Esophagus muscularis mucosa (tissue), 4 donors: ENCODE measurements at regions not wholly inside any gene's neighbourhood (a gene's known extent, or its start where the extent isn't known, plus 50 kb on each side); places are given as distances from the start of the nearest gene placed in this dataset.

Experiments used
- DNase-seq: peaks from one replicate; pipeline ENCODE4 v3.0.0-alpha.2; 2017; ENCODE audit errors: extremely low spot score
- H3K27ac ChIP-seq, 4 donors: fragments of 200-600 bp; sonication (generic); replicated peaks in 1 of 4; 1 replicate in 3 of 4; 2 replicates in 1 of 4; pipeline ENCODE4 v1.5.1; 2016 to 2019; ENCODE audit warnings: mild to moderate bottlenecking in 1 of 4
- H3K27me3 ChIP-seq, 4 donors: fragments of 200-600 bp; sonication (generic); one replicate each; pipeline versions ENCODE4 v1.5.1 to v1.6.0; 2016 to 2019
- H3K36me3 ChIP-seq, 4 donors: fragments of 200-600 bp; sonication (generic); one replicate each; pipeline ENCODE4 v1.5.1; 2016 to 2019
- H3K4me1 ChIP-seq, 4 donors: fragments of 200-600 bp; sonication (generic); one replicate each; pipeline ENCODE4 v1.5.1; 2016 to 2019
- H3K4me3 ChIP-seq, 4 donors: fragments of 200-600 bp; sonication (generic); 1 replicate in 2 of 4; 2 replicates in 2 of 4; pipeline ENCODE4 v1.5.1; 2016 to 2019; ENCODE audit warnings: mild to moderate bottlenecking in 4 of 4, moderate library complexity in 1 of 4
- H3K9me3 ChIP-seq, 4 donors: fragments of 200-600 bp; sonication (generic); 1 replicate in 3 of 4; 2 replicates in 1 of 4; pipeline ENCODE4 v1.5.1; 2016 to 2019
- EP300 ChIP-seq: sonication (generic); formaldehyde crosslinking; IDR thresholded peaks from one replicate; pipeline ENCODE4 v1.6.1; 2017; ENCODE audit warnings: antibody characterized with exemption
- POLR2A ChIP-seq: fragments of 450-650 bp; IDR thresholded peaks from one replicate; pipeline ENCODE4 v1.6.1; 2017; ENCODE audit warnings: antibody characterized with exemption, moderate library complexity, mild to moderate bottlenecking, low read depth
- POLR2AphosphoS5 ChIP-seq, 2 donors: sonication (generic); formaldehyde crosslinking; IDR thresholded peaks; one replicate each; pipeline ENCODE4 v1.6.1; 2017; ENCODE audit warnings: antibody characterized with exemption in 2 of 2
- WGBS: methylation state at CpG from one replicate; pipeline ENCODE4 v1.1.5; 2018; 5-methylcytosine and 5-hydroxymethylcytosine counted together
- intact Hi-C: fragments of 100-400 bp; cut with DNase I; formaldehyde crosslinking; loops from one replicate; pipeline ENCODE4 v1.15.1; 2023
- TF ChIP-seq, protein P1 (sequence below), 3 experiments: fragments of 200-600 bp in 2 of 3; fragments of 450-650 bp in 1 of 3; sonication (generic) in 2 of 3; IDR thresholded peaks; one replicate each; pipeline ENCODE4 v1.5.1; 2017 to 2019; ENCODE audit warnings: antibody characterized with exemption in 3 of 3, mild to moderate bottlenecking in 2 of 3, moderate library complexity in 1 of 3

DNA sequence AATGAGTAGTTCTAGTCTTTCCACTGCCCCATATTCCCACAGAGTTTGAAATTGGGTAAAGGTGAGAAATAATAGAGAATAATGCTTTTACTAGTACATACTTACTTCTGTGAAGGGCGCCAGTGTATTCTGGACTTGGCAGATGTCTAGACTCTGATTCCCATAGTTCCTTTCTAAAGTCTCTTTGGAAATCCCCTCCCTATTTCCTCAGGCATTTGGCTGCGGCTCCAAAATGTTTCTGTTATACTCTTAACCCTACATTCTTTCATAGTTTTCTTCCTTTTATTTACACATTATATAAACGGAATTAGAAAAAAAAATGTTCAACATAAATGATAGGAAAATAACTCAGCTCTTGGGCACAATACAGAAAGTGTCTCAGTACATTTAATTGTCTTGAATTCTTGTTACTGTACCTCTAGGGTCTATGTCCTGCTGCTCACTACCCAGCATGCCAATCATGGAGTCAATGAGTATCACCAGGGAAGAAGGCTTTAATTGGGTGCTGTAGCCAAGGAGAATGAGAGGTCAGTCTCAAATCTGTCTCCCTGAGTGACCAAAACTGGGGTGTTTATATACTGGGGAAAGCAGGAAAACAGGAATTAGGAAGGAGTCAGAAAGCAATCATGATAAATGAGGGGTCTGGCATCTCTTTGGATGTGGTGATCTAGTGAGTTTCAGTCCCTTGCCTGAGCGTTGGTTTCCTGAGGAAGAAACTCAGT is 147.8 kb upstream of the MMADHC start:
- no peaks in the 10 kb centered on the region for H3K36me3 ChIP-seq
- TF ChIP-seq POLR2AphosphoS5 (IDR thresholded peaks at IDR 0.05) (no peak), EP300 (no peak), POLR2A (no peak)
- TF ChIP-seq, protein P1, sequence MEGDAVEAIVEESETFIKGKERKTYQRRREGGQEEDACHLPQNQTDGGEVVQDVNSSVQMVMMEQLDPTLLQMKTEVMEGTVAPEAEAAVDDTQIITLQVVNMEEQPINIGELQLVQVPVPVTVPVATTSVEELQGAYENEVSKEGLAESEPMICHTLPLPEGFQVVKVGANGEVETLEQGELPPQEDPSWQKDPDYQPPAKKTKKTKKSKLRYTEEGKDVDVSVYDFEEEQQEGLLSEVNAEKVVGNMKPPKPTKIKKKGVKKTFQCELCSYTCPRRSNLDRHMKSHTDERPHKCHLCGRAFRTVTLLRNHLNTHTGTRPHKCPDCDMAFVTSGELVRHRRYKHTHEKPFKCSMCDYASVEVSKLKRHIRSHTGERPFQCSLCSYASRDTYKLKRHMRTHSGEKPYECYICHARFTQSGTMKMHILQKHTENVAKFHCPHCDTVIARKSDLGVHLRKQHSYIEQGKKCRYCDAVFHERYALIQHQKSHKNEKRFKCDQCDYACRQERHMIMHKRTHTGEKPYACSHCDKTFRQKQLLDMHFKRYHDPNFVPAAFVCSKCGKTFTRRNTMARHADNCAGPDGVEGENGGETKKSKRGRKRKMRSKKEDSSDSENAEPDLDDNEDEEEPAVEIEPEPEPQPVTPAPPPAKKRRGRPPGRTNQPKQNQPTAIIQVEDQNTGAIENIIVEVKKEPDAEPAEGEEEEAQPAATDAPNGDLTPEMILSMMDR (IDR thresholded peaks at IDR 0.05) = no peak
- intact Hi-C loops = no loop called here

DNA sequence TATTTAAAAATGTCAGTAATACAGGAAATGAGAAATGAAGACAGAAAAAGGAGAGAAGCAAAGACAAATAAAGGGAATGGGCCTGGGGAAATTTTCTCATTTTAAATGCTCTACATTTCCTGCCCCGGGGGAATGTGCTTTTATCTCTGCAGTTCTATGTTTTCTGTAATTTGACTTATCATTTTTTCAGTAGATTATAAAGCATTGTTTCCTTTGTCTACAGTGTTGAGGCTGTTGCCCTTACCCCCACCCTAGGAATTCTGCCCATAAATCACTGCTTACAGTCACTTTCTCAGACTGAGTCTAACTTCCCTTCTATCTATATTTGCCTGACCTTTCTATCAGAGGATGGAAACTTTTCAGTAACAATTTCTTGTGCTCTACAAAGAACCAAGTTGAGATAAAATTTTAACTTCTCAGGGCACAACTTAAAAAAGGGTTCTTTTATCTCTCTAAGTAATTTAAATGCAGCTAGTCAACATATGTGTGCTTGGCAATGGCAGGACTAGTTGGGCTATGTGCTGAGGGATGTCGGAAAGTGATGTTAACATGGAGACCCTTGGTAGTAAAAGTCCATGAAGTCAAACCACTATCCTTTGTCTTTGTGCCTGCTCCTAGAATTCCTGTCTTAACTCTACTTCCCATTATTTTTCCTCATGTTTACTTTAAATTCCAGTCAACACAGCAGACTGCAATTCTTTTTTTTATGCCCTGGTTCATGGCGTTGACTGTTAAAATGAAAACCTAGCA is 146.5 kb upstream of the MMADHC start:
- 69% methylated on average over 3 of the region's 3 CpGs for WGBS
- peaks cover 0 to 31% (median 24%) of the 10 kb centered on the region in 4 donors for H3K4me1 ChIP-seq
- no peaks in the 10 kb centered on the region for H3K9me3 ChIP-seq
- no peak overlapping the region for H3K27ac ChIP-seq
- H3K4me3 ChIP-seq = no peak overlapping the region
- no peaks in the 10 kb centered on the region for H3K36me3 ChIP-seq
- intact Hi-C loops = no loop called here
- DNase-seq = no peak
- H3K27me3 ChIP-seq = no peaks in the 10 kb centered on the region
- TF ChIP-seq, protein P1 (IDR thresholded peaks at IDR 0.05) = no peak
- TF ChIP-seq EP300 (no peak), POLR2A (no peak)

More for the DNA sequence above, 147.8 kb upstream of the MMADHC start:
- WGBS = 34% methylated on average over 4 of the region's 4 CpGs
- Histone ChIP-seq H3K9me3 (no peaks in the 10 kb centered on the region), H3K27me3 (no peaks in the 10 kb centered on the region), H3K4me3 (no peak overlapping the region), H3K27ac (no peak overlapping the region), H3K4me1 (peaks cover 0 to 31% (median 24%) of the 10 kb centered on the region in 4 donors)
- no peak for DNase-seq

DNA sequence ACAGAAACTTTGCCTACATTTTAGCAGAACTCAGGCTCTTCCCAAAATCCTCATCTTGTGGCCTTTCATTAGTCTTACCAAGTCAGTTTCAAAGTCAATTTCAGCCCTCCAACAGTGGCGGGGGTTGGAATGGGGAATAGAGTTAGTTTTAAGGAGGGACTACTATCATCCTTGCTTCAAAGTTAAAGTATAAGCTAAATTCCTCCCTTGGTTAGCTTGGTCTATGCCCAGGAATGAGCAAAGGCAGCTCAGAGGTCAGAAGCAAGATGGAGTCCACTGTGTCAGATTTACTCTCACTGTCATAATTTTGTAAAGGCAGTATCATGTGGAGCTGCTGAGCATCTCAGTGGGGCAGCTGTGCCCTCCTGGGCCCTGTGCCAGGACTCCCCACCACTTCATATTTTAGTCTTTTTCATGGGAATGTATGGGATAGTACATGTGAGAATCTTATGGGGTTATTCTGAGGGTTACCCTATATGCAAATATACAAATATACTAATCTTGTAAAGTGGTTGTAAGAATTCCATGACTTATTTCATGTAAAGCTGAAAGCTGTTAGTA is 145.2 kb upstream of the MMADHC start:
- intact Hi-C loops = no loop called here
- TF ChIP-seq, protein P1 (IDR thresholded peaks at IDR 0.05) = no peak
- TF ChIP-seq POLR2A (no peak), POLR2AphosphoS5 (IDR thresholded peaks at IDR 0.05) (no peak), EP300 (no peak)

DNA sequence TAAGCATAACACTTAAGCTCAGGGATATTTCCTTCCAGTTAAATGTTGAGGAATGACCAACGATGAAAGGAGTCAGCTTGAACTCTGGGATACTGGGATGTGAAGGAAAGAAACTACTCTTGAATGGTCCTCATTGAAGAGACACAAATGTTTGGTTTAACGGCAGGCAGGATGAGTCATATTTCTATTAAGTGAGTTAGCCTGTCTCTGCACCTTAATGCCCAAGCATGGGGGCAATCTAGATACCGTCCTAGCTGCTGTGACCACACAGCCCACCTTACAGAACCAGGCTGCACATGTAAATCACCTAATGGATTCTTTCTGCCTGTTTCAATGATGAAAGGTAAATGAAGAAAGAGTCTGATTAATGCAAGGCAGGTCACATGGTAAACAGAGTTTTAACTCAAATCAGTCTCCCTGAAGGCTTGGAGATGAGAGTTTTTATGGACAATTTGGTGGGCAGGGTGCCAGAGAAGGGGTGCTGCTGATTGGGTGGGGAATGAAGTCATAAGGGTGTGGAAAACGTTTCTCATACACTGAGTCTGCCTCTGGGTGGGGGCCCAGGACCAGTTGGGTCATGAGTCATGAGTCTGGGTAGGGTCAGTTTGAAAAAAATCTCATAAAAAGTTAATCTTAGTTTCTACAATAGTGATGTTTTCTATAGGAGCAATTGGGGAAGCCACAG is 144.6 kb upstream of the MMADHC start:
- no peaks in the 10 kb centered on the region for H3K9me3 ChIP-seq
- peaks cover 0 to 48% (median 35%) of the 10 kb centered on the region in 4 donors for H3K4me1 ChIP-seq
- intact Hi-C loops = no loop called here
- H3K27me3 ChIP-seq = no peaks in the 10 kb centered on the region
- DNase-seq = no peak
- 62% methylated on average over 4 of the region's 4 CpGs for WGBS
- H3K36me3 ChIP-seq = no peaks in the 10 kb centered on the region
- no peak for TF ChIP-seq POLR2A
- no peak for TF ChIP-seq EP300
- no peak for TF ChIP-seq POLR2AphosphoS5 (IDR thresholded peaks at IDR 0.05)
- TF ChIP-seq, protein P1 (IDR thresholded peaks at IDR 0.05) = no peak
- no peak overlapping the region for H3K4me3 ChIP-seq
- H3K27ac ChIP-seq = no peak overlapping the region

More for the DNA sequence above, 145.2 kb upstream of the MMADHC start:
- no peaks in the 10 kb centered on the region for H3K27me3 ChIP-seq
- H3K4me3 ChIP-seq = no peak overlapping the region
- DNase-seq = no peak
- H3K9me3 ChIP-seq = no peaks in the 10 kb centered on the region
- no peak overlapping the region for H3K27ac ChIP-seq
- H3K36me3 ChIP-seq = no peaks in the 10 kb centered on the region
- H3K4me1 ChIP-seq = peaks cover 0 to 42% (median 28%) of the 10 kb centered on the region in 4 donors
- 100% methylated on average over 1 of the region's 1 CpG for WGBS
